Prostate gland (tissue), 2 donors: ENCODE measurements at regions not wholly inside any gene's neighbourhood (a gene's known extent, or its start where the extent isn't known, plus 50 kb on each side); places are given as distances from the start of the nearest gene placed in this dataset.

Experiments used
- CTCF ChIP-seq, 4 experiments: fragments of 200-600 bp in 2 of 4; fragments of 450-650 bp in 2 of 4; sonication (generic) in 2 of 4; IDR thresholded peaks; 1 replicate in 3 of 4; 2 replicates in 1 of 4; pipeline ENCODE4 v1.5.1; 2016 to 2019; ENCODE audit warnings: antibody characterized with exemption in 4 of 4, mild to moderate bottlenecking in 2 of 4, moderate library complexity in 2 of 4
- POLR2AphosphoS5 ChIP-seq: sonication (generic); formaldehyde crosslinking; IDR thresholded peaks from one replicate; pipeline ENCODE4 v1.6.1; 2017; ENCODE audit warnings: antibody characterized with exemption

GRCh38 chr10:113381981-113382509 is 170.8 kb upstream of the HABP2 start:
- TF ChIP-seq CTCF (IDR thresholded peaks at IDR 0.05) (no peak), POLR2AphosphoS5 (no peak)
